ENCODE measurements at regions not wholly inside any gene's neighbourhood (a gene's known extent, or its start where the extent isn't known, plus 50 kb on each side); places are given as distances from the start of the nearest gene placed in this dataset.

- H3K4me3 ChIP-seq, result no peak overlapping the region
- 94 to 96% methylated on average over 21 of the region's 21 CpGs for WGBS, 2 donors
- H3K27ac ChIP-seq (ENCODE audit: low read depth in 1 of 2, low read length in 1 of 2), result no peak overlapping the region
- no peak for ATAC-seq (ENCODE audit: insufficient read depth, low FRiP score)
- H3K27me3 ChIP-seq (ENCODE audit: control insufficient read depth in 3 of 3, insufficient read depth in 3 of 3, low read length in 2 of 3), result no peaks in the 10 kb centered on the region
- no peaks in the 10 kb centered on the region for H3K4me1 ChIP-seq (ENCODE audit: control insufficient read depth in 5 of 5, insufficient read depth in 5 of 5, low read length in 5 of 5)
- H3K36me3 ChIP-seq (ENCODE audit: control insufficient read depth in 4 of 4, insufficient read depth in 4 of 4, low read length in 4 of 4), result no peaks in the 10 kb centered on the region
- peaks cover 0 to 6% (median 1%) of the 10 kb centered on the region in 4 donors for H3K9me3 ChIP-seq (ENCODE audit: control insufficient read depth in 4 of 4, insufficient read depth in 3 of 4, low read length in 3 of 4)
- no peak overlapping the region for H3K9ac ChIP-seq (ENCODE audit: insufficient read depth in 1 of 2, low read length in 2 of 2)
- DNase-seq, result no peak
- no peak for TF ChIP-seq CTCF (IDR thresholded peaks at IDR 0.05; ENCODE audit: control extremely low read depth, extremely low read depth)
These were observed 742.5 kb upstream of the PABPC4L start for GRCh38 chr4:134944115-134944514.

DNA sequence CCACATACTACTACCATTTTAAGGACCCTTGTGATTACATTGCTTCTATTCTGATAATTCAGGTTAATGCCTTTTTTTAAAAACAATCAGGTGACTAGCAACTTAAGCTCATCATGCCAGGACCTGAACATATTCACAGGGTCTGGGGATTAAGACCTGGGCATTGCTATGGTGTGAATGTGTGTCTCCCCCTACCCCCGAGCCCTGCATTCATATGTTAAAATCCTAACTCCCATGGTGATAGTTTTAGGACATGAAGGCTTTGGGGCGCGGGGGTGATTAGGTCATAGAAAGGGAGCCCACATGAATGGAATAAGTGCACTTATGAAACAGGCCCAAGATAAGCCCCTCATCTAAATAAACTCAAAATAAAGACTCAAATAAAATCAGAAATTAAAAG, 734.4 kb upstream of the PABPC4L start:
- ATAC-seq (ENCODE audit: insufficient read depth, low FRiP score) (no peak), DNase-seq (no peak)
- no peak for TF ChIP-seq CTCF (IDR thresholded peaks at IDR 0.05; ENCODE audit: control extremely low read depth, extremely low read depth)
- Histone ChIP-seq H3K4me1 (ENCODE audit: control insufficient read depth in 5 of 5, insufficient read depth in 5 of 5, low read length in 5 of 5) (no peaks in the 10 kb centered on the region), H3K9me3 (ENCODE audit: control insufficient read depth in 4 of 4, insufficient read depth in 3 of 4, low read length in 3 of 4) (no peaks in the 10 kb centered on the region), H3K27ac (ENCODE audit: low read depth in 1 of 2, low read length in 1 of 2) (no peak overlapping the region), H3K4me3 (no peak overlapping the region), H3K36me3 (ENCODE audit: control insufficient read depth in 4 of 4, insufficient read depth in 4 of 4, low read length in 4 of 4) (no peaks in the 10 kb centered on the region), H3K9ac (ENCODE audit: insufficient read depth in 1 of 2, low read length in 2 of 2) (no peak overlapping the region), H3K27me3 (ENCODE audit: control insufficient read depth in 3 of 3, insufficient read depth in 3 of 3, low read length in 2 of 3) (no peaks in the 10 kb centered on the region)
- 85 to 87% methylated on average over 3 of the region's 3 CpGs for WGBS, 2 donors

DNA sequence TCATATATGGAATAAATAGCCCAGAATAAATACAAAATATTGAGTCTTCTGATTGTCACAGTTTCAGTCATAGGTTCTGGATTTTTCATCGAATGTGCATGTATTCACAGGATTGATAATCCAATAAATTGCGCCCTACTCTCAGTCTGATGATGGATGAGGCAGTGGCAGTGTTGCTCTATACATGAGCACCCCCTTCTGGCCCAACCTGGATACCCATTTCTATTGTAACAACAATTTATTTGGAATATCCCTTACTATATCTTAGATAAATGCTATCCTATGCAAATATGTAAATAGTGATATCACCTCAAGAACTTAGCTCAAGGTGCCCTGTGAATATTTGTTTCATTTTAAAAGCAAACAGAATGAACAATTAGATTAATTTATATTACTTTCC, 733.7 kb upstream of the PABPC4L start:
- Histone ChIP-seq H3K4me1 (ENCODE audit: control insufficient read depth in 5 of 5, insufficient read depth in 5 of 5, low read length in 5 of 5) (no peaks in the 10 kb centered on the region), H3K36me3 (ENCODE audit: control insufficient read depth in 4 of 4, insufficient read depth in 4 of 4, low read length in 4 of 4) (no peaks in the 10 kb centered on the region), H3K9ac (ENCODE audit: insufficient read depth in 1 of 2, low read length in 2 of 2) (no peak overlapping the region), H3K27ac (ENCODE audit: low read depth in 1 of 2, low read length in 1 of 2) (no peak overlapping the region), H3K27me3 (ENCODE audit: control insufficient read depth in 3 of 3, insufficient read depth in 3 of 3, low read length in 2 of 3) (no peaks in the 10 kb centered on the region), H3K9me3 (ENCODE audit: control insufficient read depth in 4 of 4, insufficient read depth in 3 of 4, low read length in 3 of 4) (no peaks in the 10 kb centered on the region), H3K4me3 (no peak overlapping the region)
- DNase-seq (no peak), ATAC-seq (ENCODE audit: insufficient read depth, low FRiP score) (no peak)
- WGBS, 2 donors, result 62 to 68% methylated on average over 2 of the region's 2 CpGs
- TF ChIP-seq CTCF (IDR thresholded peaks at IDR 0.05; ENCODE audit: control extremely low read depth, extremely low read depth), result no peak

DNA sequence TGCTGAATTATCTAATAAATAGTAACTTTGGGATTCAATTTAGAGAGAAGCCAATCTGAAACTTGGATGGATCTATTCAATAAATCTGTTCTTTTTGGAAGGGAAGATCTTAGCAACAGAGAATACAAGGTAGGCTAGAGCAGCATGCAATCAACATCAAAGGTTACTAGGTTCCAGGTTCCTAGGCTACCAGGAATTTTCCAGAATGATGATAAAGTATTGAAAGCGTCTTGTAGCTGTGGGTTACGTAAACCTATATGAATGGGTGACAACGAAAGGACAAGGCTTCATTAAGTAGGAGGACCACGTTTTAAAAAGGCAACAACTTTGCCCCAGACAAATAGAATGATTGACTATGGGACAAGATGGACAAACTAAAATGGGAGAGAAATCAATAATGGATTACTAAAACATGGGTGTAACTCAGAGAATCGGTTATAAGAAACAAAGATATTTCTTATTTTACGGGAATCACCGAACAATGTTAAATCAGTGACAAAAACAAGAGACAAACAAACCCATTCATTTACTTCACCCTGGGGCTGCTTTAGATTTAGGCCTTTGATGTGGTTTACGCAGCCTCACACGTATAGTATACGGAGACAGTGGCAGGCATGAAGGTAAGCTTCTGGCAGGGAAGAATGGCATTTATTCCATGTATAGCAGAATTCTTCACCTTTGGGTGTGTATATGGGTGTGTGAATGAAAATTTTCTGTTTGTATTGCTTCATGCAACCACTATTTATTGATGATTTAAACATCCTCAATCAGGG, 732.6 kb upstream of the PABPC4L start:
- no peak overlapping the region for H3K4me3 ChIP-seq
- 87 to 89% methylated on average over 10 of the region's 10 CpGs for WGBS, 2 donors
- no peak overlapping the region for H3K9ac ChIP-seq (ENCODE audit: insufficient read depth in 1 of 2, low read length in 2 of 2)
- no peak for DNase-seq
- no peak overlapping the region for H3K27ac ChIP-seq (ENCODE audit: low read depth in 1 of 2, low read length in 1 of 2)
- no peaks in the 10 kb centered on the region for H3K27me3 ChIP-seq (ENCODE audit: control insufficient read depth in 3 of 3, insufficient read depth in 3 of 3, low read length in 2 of 3)
- no peak for TF ChIP-seq CTCF (IDR thresholded peaks at IDR 0.05; ENCODE audit: control extremely low read depth, extremely low read depth)
- no peak for ATAC-seq (ENCODE audit: insufficient read depth, low FRiP score)
- no peaks in the 10 kb centered on the region for H3K9me3 ChIP-seq (ENCODE audit: control insufficient read depth in 4 of 4, insufficient read depth in 3 of 4, low read length in 3 of 4)
- no peaks in the 10 kb centered on the region for H3K4me1 ChIP-seq (ENCODE audit: control insufficient read depth in 5 of 5, insufficient read depth in 5 of 5, low read length in 5 of 5)
- H3K36me3 ChIP-seq (ENCODE audit: control insufficient read depth in 4 of 4, insufficient read depth in 4 of 4, low read length in 4 of 4), result no peaks in the 10 kb centered on the region
